HL-60 (cell line): ENCODE measurements at regions not wholly inside any gene's neighbourhood (a gene's known extent, or its start where the extent isn't known, plus 50 kb on each side); places are given as distances from the start of the nearest gene placed in this dataset.

Experiments used
- DNase-seq, 2 experiments: peaks; one replicate each; pipeline ENCODE4 v3.0.0-alpha.2; 2010 to 2020; ENCODE audit warnings: low read depth in 1 of 2, low spot score in 1 of 2
- H3K27ac ChIP-seq: fragments of 250-450 bp; sonication (Bioruptor Pico); replicated peaks from 2 replicates; pipeline ENCODE4 v1.5.1; 2020; ENCODE audit warnings: mild to moderate bottlenecking, moderate library complexity
- H3K27me3 ChIP-seq: fragments of 250-450 bp; sonication (Bioruptor Pico); 2 replicates; pipeline ENCODE4 v1.5.1; 2021; ENCODE audit warnings: mild to moderate bottlenecking, moderate library complexity; ENCODE audit not compliant: insufficient read depth, poor library complexity, severe bottlenecking
- H3K4me3 ChIP-seq: replicated peaks from 2 replicates; pipeline ENCODE4 v1.5.1; 2011; ENCODE audit warnings: mild to moderate bottlenecking, control low read depth, low read length; ENCODE audit not compliant: insufficient read depth
- CTCF ChIP-seq: IDR thresholded peaks from one replicate; pipeline ENCODE4 v1.5.1; 2011; ENCODE audit warnings: low read length, control low read depth, inconsistent platforms; ENCODE audit not compliant: insufficient read depth
- GABPA ChIP-seq: IDR thresholded peaks from 2 replicates; pipeline ENCODE4 v1.6.1; 2012; ENCODE audit warnings: low read depth
- POLR2AphosphoS5 ChIP-seq: IDR thresholded peaks from 2 replicates; pipeline ENCODE4 v1.6.1; 2012; ENCODE audit warnings: low read depth
- REST ChIP-seq: IDR thresholded peaks from 2 replicates; pipeline ENCODE4 v1.6.1; 2012; ENCODE audit warnings: low read depth; ENCODE audit not compliant: insufficient replicate concordance
- SPI1 ChIP-seq: IDR thresholded peaks from 2 replicates; pipeline ENCODE4 v1.6.1; 2012; ENCODE audit warnings: low read depth, mild to moderate bottlenecking, borderline replicate concordance

- no peak for DNase-seq
- H3K27ac ChIP-seq, result no peak overlapping the region
- TF ChIP-seq POLR2AphosphoS5 (no peak), SPI1 (no peak), GABPA (no peak), CTCF (no peak), REST (no peak)
Observed at GRCh38 chr7:69433081-69433480, 165.2 kb upstream of the AUTS2 start.

GRCh38 chr7:69434398-69434815 is 163.9 kb upstream of the AUTS2 start:
- no peak for DNase-seq
- Histone ChIP-seq H3K4me3 (no peak overlapping the region), H3K27ac (no peak overlapping the region), H3K27me3 (no peaks in the 10 kb centered on the region)
- no peak for TF ChIP-seq POLR2AphosphoS5
- TF ChIP-seq SPI1, result no peak
- TF ChIP-seq REST, result no peak
- TF ChIP-seq GABPA, result no peak
- no peak for TF ChIP-seq CTCF

More at GRCh38 chr7:69433081-69433480, 165.2 kb upstream of the AUTS2 start:
- Histone ChIP-seq H3K4me3 (no peak overlapping the region), H3K27me3 (no peaks in the 10 kb centered on the region)

GRCh38 chr7:69435711-69436110 is 162.6 kb upstream of the AUTS2 start:
- DNase-seq, result no peak
- no peaks in the 10 kb centered on the region for H3K27me3 ChIP-seq
- no peak overlapping the region for H3K27ac ChIP-seq
- H3K4me3 ChIP-seq, result no peak overlapping the region
- TF ChIP-seq GABPA (no peak), REST (no peak), CTCF (no peak), SPI1 (no peak), POLR2AphosphoS5 (no peak)
